ENCODE measurements at regions not wholly inside any gene's neighbourhood (a gene's known extent, or its start where the extent isn't known, plus 50 kb on each side); places are given as distances from the start of the nearest gene placed in this dataset.

- in situ Hi-C loops (cut with MboI; ENCODE audit: low sequenced_read_pairs), result no loop called here
Observed at GRCh38 chr9:18366184-18366583, 107.8 kb upstream of the ADAMTSL1 start.

GRCh38 chr9:18368206-18368605, 105.7 kb upstream of the ADAMTSL1 start:
- in situ Hi-C loops (cut with MboI; ENCODE audit: low sequenced_read_pairs), result no loop called here

DNA sequence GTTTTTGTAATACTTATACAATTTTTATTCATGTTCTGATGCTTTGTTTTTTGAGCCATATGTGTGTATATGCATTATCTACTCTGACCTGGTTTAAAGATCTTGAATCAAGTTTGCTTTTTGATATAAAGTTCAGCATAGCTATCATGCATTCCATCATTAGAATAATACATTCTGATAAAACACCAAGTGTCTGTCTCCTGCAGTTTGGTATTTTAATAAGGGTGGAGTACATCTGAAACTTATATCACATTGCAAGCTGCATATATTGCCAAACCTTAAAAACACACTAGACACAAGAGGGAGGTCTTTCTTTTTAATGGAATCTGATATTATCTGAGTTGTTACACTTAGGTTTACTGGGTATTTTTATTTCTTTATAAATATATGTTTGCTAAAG, 102.8 kb upstream of the ADAMTSL1 start:
- in situ Hi-C loops (cut with MboI; ENCODE audit: low sequenced_read_pairs), result no loop called here

DNA sequence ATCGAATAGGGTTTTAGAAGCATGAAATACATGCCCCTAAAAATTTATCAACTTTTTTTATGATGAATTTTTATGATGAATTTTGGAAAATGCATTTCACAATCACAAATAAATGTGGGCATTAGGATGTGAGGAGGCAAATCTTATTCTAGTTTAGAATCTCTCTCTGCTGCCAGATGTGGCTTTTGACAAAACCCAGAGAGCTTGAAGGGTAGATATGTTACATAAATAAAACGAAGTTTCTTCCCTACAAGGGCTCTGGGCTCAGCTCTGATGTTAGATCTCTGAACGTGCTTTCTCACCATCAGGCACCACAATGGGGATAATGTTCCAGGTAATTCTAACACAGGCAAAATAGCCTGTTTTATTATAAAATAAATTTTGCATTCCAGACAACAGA, 102.3 kb upstream of the ADAMTSL1 start:
- in situ Hi-C loops (cut with MboI; ENCODE audit: low sequenced_read_pairs), result no loop called here

DNA sequence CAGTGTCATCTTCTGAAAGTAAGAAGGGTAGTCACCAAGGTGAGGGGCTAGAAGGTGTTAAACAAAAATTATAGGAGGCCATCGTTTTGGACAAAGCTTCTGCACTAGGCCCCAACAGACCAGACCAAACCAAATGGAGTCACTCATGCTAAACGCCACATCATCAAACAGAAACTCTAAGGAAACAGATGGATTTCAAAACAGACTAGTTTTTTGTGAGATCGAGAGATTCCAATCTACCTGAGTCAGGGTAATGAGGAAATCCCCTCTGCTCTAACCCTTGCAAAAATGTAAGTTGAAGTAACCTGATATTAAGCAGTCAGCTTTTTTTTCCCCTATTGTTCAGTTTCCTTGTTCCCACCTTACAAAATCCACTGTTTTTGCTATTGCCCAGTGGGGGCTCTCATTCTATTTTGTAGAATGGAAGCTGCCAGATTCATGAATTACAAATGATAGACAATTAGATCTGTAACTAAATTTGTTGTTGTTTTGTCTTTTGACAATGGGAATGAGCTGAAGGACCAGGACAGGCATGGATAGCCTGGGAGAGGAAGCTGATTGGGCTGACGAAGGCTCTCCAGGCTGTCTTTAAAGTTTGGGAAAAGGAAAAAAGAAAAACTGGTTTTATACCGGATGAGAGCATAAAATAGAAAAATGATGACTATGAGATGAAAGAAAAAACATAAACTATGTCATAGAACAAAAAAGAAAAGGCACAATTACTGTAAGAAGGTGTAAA, 94.7 kb upstream of the ADAMTSL1 start:
- in situ Hi-C loops (cut with MboI; ENCODE audit: low sequenced_read_pairs), result no loop called here

GRCh38 chr9:18382243-18382642, 91.7 kb upstream of the ADAMTSL1 start:
- in situ Hi-C loops (cut with MboI; ENCODE audit: low sequenced_read_pairs), result no loop called here

DNA sequence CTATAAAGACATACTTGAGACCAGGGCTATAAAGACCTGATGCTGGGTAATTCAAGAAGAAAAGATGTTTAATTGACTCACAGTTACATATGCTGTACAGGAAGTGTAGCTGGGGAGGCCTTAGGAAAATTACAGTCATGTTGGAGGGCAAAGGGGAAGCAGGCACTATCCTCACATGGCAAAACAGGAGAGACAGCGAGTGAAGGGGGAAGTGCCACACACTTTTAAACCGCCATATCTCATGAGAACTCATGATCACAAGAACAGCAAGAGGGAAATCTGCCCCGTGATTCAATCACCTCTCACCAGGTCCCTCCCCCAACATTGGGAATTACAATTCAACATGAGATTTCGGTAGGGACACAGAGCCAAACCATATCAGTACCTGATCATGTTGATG, 89.9 kb upstream of the ADAMTSL1 start:
- in situ Hi-C loops (cut with MboI; ENCODE audit: low sequenced_read_pairs), result no loop called here

GRCh38 chr9:18385696-18386490, 88.1 kb upstream of the ADAMTSL1 start:
- in situ Hi-C loops (cut with MboI; ENCODE audit: low sequenced_read_pairs), result no loop called here

DNA sequence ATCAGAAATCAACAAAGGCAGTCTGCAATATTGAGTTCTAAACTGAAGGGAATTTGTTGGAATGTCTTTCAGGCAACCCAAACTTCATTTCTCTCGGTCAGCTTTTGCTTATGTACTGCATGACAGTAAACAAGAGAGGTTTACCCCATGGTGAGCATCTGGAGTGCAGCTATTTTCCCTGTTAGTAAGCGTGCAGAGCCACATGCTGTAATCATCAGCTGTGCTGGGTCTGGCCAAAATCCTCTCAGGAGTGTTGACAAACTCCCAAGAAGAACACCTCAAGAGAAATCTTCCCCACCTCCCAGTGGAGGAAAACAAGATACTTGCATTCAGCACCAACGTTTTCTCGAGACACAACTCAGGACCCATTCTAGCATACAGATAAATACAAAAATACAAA, 83.6 kb upstream of the ADAMTSL1 start:
- in situ Hi-C loops (cut with MboI; ENCODE audit: low sequenced_read_pairs), result no loop called here

GRCh38 chr9:18393340-18394130, 80.4 kb upstream of the ADAMTSL1 start:
- in situ Hi-C loops (cut with MboI; ENCODE audit: low sequenced_read_pairs), result no loop called here

GRCh38 chr9:18394847-18395351, 79.1 kb upstream of the ADAMTSL1 start:
- in situ Hi-C loops (cut with MboI; ENCODE audit: low sequenced_read_pairs), result no loop called here

DNA sequence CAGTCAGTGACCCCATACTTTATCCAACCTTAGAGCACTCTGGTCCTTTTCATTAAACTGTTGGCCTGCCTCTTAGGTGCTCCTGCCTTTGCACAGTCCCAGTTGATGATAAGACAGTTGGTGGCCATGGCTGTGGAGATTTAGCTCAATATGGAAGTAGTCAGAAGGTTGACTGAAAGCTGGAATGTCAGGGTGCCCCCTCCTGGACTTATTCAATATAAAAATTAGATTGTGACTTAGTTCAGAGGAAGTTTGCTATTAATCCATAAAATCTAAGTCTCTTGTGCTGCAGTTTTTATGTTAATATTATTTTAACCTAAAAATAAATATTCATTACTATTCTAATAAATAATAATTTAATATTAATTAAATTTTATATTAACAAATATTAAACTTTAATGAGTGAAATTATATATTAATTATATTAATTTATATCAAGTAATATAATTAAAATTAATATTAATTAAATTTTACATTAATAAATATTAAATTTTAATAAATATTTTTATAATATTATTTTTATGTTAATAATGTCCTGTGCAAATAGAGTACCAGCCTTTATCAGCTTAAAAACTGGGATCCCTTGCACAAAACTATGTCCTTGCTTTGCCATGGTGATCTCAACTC, 77.7 kb upstream of the ADAMTSL1 start:
- in situ Hi-C loops (cut with MboI; ENCODE audit: low sequenced_read_pairs), result no loop called here

DNA sequence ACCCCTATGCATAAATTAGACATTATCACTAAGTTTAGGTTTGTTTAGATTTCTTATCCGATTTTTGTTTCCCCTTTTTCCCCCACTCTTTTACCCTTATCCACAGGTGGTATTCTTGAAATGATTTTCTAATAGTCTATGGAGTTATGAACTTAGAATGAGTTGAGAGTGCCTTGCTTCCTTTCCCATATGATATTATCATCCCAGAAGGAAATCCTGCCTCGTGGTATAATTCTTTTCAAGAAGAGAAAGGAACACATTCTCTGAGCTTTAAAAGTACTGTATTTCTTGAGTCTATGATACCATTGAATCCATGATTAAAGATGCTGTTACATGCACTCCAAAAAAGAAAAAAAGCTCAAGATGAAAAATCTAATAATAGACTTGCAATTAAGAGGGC, 76.9 kb upstream of the ADAMTSL1 start:
- in situ Hi-C loops (cut with MboI; ENCODE audit: low sequenced_read_pairs), result no loop called here

GRCh38 chr9:18398038-18398437, 75.9 kb upstream of the ADAMTSL1 start:
- in situ Hi-C loops (cut with MboI; ENCODE audit: low sequenced_read_pairs), result no loop called here

- in situ Hi-C loops (cut with MboI; ENCODE audit: low sequenced_read_pairs), result no loop called here
Observed at GRCh38 chr9:18404434-18405029, 69.4 kb upstream of the ADAMTSL1 start.

DNA sequence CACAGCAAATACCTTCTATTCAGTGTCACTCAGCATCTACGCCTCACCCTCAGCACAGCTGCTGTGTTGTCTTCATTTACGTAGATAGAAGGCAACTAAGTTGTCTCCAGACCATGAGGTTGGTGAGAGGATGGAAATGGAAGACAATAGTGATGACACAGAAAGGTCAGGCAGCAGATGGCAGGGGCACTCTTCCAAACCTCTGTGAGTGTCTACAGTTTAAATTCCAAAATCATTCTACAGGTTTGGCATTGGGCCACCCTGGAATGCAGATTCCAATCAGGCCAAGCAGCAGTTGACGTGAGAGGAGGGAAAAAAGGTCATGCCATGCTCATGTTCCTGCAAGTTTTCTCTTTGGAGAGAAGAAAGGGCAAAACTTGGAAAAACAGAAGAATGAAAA, 68.7 kb upstream of the ADAMTSL1 start:
- in situ Hi-C loops (cut with MboI; ENCODE audit: low sequenced_read_pairs), result no loop called here

DNA sequence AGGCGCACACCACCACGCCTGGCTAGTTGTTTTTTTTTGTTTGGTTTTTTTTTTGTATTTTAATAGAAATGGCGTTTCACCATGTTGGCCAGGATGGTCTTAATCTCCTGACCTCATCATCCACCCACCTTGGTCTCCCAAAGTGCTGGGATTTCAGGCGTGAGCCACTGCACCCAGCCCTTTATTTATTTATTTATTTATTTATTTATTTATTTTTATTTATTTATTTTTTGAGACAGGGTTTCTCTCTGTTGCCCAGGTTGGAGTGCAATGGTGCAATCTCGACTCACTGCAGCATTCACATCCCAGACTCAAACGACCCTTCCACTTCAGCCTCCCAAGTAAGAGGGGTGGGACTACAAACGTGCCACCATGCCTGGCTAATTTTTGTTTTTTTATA, 63.0 kb upstream of the ADAMTSL1 start:
- in situ Hi-C loops (cut with MboI; ENCODE audit: low sequenced_read_pairs), result no loop called here

- in situ Hi-C loops (cut with MboI; ENCODE audit: low sequenced_read_pairs), result no loop called here
Observed at GRCh38 chr9:18421391-18421790, 52.6 kb upstream of the ADAMTSL1 start.

GRCh38 chr9:18422296-18423036, 51.5 kb upstream of the ADAMTSL1 start:
- in situ Hi-C loops (cut with MboI; ENCODE audit: low sequenced_read_pairs), result no loop called here

Data from HL-60/S4 treated with phorbol 12-myristate 13-acetate at 8.2 ng/mL for 4 days and 3 days (cell line).